ENCODE measurements at regions not wholly inside any gene's neighbourhood (a gene's known extent, or its start where the extent isn't known, plus 50 kb on each side); places are given as distances from the start of the nearest gene placed in this dataset.

DNA sequence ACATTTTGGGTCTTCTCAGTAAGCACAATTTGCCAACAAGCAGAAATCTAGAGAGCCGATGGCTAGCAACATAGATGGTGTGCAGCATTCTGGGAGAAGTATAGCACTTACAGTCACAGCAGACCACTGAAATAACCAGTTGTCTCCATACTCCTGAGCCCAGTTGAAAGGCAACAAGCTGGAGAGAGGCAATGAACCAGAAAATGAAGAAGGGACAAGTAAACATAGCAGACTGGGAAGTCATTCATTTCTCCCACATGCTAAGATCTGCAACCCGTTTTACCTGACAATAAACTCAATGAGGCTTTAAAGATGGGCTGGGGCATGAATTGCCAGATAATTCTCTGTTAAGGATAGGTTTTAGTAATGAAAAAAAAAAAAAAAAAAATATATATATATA lies 575.6 kb upstream of the GRAMD2B start:
- Mint-ChIP-seq H3K27ac (no peak overlapping the region), H3K4me1 (no peaks in the 10 kb centered on the region), H3K36me3 (no peaks in the 10 kb centered on the region), H3K4me3 (no peak overlapping the region), H3K27me3 (no peaks in the 10 kb centered on the region), H3K9me3 (peaks cover 14% of the 10 kb centered on the region)
- DNase-seq: no peak
- CTCF ChIA-PET: no interaction called here

DNA sequence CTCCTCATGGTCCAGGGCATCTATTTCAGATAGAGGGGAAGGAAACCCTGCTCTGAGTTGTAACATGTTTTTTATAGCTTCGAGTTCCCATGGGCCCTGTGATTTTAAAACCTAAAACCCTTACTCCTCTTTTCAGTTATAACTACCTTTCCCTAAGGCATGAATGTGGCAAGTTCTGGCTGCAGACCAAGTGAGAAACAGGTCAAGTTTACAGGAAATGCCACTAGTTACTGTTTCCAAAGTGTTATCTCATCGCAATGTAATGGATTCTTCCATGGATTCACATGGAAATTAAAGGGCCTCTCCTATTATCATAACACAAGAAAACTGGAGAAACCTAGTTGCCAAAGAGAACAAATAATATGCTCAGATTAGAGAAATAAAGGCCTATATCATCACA lies 574.5 kb upstream of the GRAMD2B start:
- H3K27ac Mint-ChIP-seq: no peak overlapping the region
- H3K9me3 Mint-ChIP-seq: peaks cover 10% of the 10 kb centered on the region
- H3K4me3 Mint-ChIP-seq: no peak overlapping the region
- H3K36me3 Mint-ChIP-seq: no peaks in the 10 kb centered on the region
- H3K27me3 Mint-ChIP-seq: no peaks in the 10 kb centered on the region
- CTCF ChIA-PET: no interaction called here
- DNase-seq: no peak
- H3K4me1 Mint-ChIP-seq: no peaks in the 10 kb centered on the region

DNA sequence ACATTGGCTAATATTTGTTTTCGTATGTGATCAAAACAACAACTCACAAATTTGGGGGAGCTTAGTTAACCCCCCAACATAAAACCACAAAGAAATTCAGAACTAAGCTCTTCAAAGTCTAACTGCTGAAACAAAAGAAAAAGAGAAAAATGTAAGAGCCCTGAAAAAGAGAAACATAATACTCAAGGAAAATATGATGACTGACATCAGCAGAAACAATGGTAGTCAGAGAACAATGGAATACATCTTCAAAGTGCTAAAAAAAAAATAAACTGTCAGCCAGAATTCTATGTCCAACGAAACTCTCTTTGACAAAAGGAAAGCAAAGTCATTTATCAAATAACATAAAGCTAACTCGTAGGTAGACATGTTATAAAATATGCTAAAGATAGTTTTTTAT lies 566.3 kb upstream of the GRAMD2B start:
- H3K9me3 Mint-ChIP-seq: peaks cover 10% of the 10 kb centered on the region
- no peak overlapping the region for H3K27ac Mint-ChIP-seq
- H3K4me1 Mint-ChIP-seq: no peaks in the 10 kb centered on the region
- H3K36me3 Mint-ChIP-seq: no peaks in the 10 kb centered on the region
- no peak for DNase-seq
- no peak overlapping the region for H3K4me3 Mint-ChIP-seq
- no peaks in the 10 kb centered on the region for H3K27me3 Mint-ChIP-seq
- CTCF ChIA-PET: interaction anchor here (0.6 kb wide), 1 partner anchor 1402 kb away, joined by 3 read pairs; no protein-coding TSS in a partner anchor

DNA sequence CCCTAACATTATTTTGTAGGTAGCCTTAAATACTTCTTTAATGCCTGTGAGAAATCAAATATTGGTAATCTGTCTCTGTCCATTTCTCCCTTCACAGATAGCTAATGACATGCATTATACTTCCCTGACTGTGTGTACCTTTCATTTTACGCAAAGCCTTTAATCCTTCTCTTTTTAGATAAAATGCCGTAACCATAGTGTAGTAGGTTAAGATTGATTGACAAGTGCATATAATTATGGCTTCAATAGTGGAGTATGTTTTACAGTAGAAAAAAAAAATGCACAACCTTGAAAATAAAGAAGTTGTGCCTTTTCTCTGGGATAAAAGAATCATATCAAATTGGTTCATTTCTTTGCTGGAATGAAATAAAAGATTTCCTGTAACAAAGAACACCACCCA lies 559.6 kb upstream of the GRAMD2B start:
- Mint-ChIP-seq H3K27ac (no peak overlapping the region), H3K9me3 (peaks cover 13% of the 10 kb centered on the region), H3K27me3 (no peaks in the 10 kb centered on the region), H3K36me3 (no peaks in the 10 kb centered on the region), H3K4me3 (no peak overlapping the region), H3K4me1 (no peaks in the 10 kb centered on the region)
- no peak for DNase-seq
- CTCF ChIA-PET: no interaction called here

DNA sequence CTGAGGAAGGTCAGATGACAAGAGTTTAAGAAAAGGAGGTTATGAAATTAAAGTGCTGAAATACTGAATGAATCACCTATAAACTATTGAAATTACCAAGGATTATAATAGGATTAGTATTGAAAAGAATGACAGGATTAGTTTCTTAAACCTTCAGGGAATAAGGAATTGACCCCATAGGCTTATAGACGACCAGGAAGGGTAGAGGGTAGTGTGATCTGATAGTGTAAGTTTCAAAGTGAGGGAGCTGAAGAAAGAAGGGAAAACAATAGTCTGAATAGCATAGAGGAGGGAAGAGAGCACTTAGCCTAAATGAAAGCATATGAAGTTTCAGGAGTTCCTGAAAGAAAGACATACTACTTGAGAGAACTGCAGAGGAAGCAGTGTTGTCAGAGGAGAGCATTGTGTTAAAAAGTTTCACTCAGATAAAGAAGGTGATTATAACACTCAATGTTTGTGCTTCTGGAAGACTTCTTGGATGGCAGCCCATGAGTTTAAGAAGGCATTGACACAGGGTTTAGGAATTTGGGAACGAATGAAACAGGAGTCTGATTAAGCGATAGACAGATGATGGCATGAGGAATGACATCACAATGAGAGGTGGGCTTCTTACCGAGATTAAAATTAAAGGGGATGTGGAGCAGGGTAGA lies 557.9 kb upstream of the GRAMD2B start:
- no peaks in the 10 kb centered on the region for H3K27me3 Mint-ChIP-seq
- no peaks in the 10 kb centered on the region for H3K36me3 Mint-ChIP-seq
- CTCF ChIA-PET: no interaction called here
- H3K27ac Mint-ChIP-seq: no peak overlapping the region
- DNase-seq: no peak
- H3K4me3 Mint-ChIP-seq: no peak overlapping the region
- H3K4me1 Mint-ChIP-seq: no peaks in the 10 kb centered on the region
- peaks cover 14% of the 10 kb centered on the region for H3K9me3 Mint-ChIP-seq

DNA sequence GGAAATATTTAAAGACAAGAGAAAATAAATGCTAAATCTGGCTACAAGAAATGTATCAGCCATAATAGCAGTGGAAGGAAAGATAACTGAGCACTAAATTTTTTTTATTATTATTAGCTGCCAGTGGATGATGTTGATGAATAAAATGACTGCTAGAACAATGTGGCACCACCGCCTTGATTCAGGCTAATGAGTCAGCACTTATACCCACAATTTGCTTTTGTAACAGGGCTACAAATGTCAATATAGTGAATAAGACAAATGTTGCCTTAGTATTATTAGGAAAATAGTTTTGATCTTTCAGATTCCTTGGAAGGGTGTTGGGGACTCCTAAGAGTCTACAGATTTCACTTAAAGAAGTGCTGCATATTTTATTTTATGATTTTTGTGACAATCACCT lies 555.2 kb upstream of the GRAMD2B start:
- Mint-ChIP-seq H3K4me1 (no peaks in the 10 kb centered on the region), H3K9me3 (peaks cover 6% of the 10 kb centered on the region), H3K36me3 (no peaks in the 10 kb centered on the region), H3K27me3 (no peaks in the 10 kb centered on the region), H3K4me3 (no peak overlapping the region), H3K27ac (no peak overlapping the region)
- DNase-seq: no peak
- CTCF ChIA-PET: no interaction called here

DNA sequence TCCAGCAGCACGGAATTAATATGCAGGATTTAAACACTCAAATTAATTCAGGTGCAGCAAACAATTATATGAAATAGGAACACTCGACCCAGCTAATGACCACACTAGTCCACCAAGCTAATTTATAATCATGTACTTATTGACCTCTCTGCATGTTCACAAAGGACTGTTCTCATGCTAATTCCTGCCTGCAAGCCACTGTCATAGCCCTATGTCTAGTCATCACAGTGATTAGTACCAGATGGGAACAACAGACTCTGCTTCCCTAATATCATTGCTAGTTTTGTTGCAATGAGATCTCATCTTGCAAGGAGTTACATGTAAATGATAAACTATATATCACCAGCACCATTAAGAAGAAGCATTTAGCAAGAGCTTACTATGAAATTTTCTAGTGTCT lies 553.0 kb upstream of the GRAMD2B start:
- Mint-ChIP-seq H3K27me3 (no peaks in the 10 kb centered on the region), H3K4me1 (no peaks in the 10 kb centered on the region), H3K9me3 (peaks cover 12% of the 10 kb centered on the region), H3K36me3 (no peaks in the 10 kb centered on the region), H3K27ac (no peak overlapping the region), H3K4me3 (no peak overlapping the region)
- no peak for DNase-seq
- CTCF ChIA-PET: no interaction called here

DNA sequence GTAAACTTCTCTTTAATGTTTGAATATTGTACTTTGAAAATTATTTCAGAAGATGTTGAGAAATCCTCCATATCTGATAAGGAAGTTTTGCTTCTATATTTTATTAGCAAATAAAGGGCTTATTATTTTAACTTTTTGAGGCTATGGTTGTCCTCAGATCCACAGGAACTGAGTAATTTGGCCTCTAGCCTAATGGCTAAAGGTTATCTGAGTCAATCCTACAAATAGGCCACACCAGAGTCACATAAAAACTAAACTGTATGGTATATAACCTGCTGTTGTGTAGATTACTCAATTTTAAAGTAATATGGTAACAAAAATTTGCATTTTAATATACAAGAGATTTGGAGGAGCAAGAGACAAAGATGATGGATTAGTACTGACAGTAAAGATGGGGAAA lies 549.2 kb upstream of the GRAMD2B start:
- Mint-ChIP-seq H3K9me3 (peaks cover 7% of the 10 kb centered on the region), H3K36me3 (no peaks in the 10 kb centered on the region), H3K4me3 (no peak overlapping the region), H3K4me1 (no peaks in the 10 kb centered on the region), H3K27ac (no peak overlapping the region), H3K27me3 (no peaks in the 10 kb centered on the region)
- CTCF ChIA-PET: no interaction called here
- no peak for DNase-seq

DNA sequence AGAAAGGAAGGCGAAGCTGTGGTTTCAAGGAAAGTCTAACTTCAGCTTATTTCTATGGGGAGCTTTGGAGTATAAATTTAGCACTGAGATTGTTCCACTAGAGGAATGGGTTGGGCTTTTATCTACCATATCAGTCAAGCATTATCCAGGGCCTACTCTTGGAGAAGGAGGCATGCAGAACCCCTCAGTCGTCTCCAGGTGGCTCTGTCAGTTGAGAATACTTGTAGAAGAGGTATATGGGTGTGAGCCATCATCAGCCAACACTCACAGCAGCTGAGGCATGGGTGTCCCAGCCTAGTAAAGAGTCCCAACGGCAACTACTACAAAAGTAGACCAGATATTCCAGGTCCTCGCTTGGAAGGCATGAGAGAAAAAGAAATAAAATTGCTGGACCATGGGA lies 548.5 kb upstream of the GRAMD2B start:
- H3K4me1 Mint-ChIP-seq: no peaks in the 10 kb centered on the region
- H3K4me3 Mint-ChIP-seq: no peak overlapping the region
- peaks cover 10% of the 10 kb centered on the region for H3K9me3 Mint-ChIP-seq
- no peak for DNase-seq
- CTCF ChIA-PET: no interaction called here
- no peaks in the 10 kb centered on the region for H3K36me3 Mint-ChIP-seq
- H3K27ac Mint-ChIP-seq: no peak overlapping the region
- H3K27me3 Mint-ChIP-seq: no peaks in the 10 kb centered on the region

DNA sequence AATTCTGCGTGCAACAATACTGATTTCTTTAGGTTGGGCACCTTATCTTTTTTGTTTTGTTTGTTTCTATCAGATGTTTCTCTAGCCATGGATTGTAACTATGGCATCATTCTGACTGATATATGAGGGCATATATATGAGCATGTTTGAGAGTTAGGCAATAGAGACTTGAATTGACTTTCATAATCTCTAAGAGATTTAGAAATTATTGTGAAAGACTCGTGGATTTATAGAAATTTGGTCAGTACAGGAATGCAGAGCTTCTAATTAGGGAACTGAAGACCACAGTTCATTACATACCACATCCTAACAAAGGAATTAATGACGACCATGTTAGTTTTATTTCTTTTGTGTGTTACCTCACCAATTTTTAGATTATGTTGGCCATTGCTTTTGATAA lies 546.0 kb upstream of the GRAMD2B start:
- no peaks in the 10 kb centered on the region for H3K27me3 Mint-ChIP-seq
- no peak overlapping the region for H3K4me3 Mint-ChIP-seq
- H3K27ac Mint-ChIP-seq: no peak overlapping the region
- CTCF ChIA-PET: no interaction called here
- H3K9me3 Mint-ChIP-seq: peaks cover 10% of the 10 kb centered on the region
- H3K36me3 Mint-ChIP-seq: no peaks in the 10 kb centered on the region
- DNase-seq: no peak
- H3K4me1 Mint-ChIP-seq: no peaks in the 10 kb centered on the region

DNA sequence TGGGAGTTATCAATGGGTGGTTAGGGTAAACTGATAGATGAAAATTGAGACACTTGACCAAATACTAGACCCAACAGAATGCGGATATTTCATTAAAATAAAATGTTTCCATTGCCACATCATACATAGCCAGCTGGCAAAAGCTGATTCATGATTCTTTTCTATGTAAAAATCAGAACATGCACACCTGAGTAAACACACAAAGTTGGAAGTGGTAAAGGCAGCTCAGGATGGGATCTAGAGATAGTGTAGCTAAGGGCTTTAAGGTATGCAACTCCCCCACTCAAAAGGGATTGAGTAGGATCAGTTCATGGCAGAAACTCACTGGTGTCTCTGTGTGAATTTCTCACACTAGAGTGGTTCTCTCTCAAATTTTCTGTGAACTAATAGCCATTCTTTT lies 541.1 kb upstream of the GRAMD2B start:
- H3K36me3 Mint-ChIP-seq: no peaks in the 10 kb centered on the region
- CTCF ChIA-PET: no interaction called here
- no peaks in the 10 kb centered on the region for H3K4me1 Mint-ChIP-seq

DNA sequence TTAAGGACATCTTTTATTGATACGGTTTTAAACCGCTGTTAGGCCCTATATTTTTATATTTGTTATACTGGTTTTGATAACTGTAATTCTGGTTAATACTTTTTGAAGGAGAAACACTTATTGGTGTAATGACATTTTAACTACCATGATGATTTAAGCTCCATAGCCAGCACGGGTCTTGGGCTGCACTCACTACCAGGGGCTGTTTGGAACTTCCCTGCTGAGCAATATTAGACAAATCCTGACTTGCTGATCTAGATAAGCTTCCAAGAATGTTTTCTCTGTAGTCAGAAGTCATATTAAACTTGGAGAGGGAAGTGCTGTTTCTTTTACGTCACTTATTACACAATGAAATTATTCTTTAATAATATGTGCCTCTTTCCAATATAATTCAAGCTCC lies 540.0 kb upstream of the GRAMD2B start:
- CTCF ChIA-PET: no interaction called here
- peaks cover 4% of the 10 kb centered on the region for H3K9me3 Mint-ChIP-seq
- H3K36me3 Mint-ChIP-seq: no peaks in the 10 kb centered on the region
- no peak overlapping the region for H3K4me3 Mint-ChIP-seq
- no peak for DNase-seq
- H3K4me1 Mint-ChIP-seq: no peaks in the 10 kb centered on the region
- H3K27ac Mint-ChIP-seq: no peak overlapping the region
- H3K27me3 Mint-ChIP-seq: no peaks in the 10 kb centered on the region

More for the DNA sequence above, 541.1 kb upstream of the GRAMD2B start:
- no peaks in the 10 kb centered on the region for H3K27me3 Mint-ChIP-seq
- H3K9me3 Mint-ChIP-seq: peaks cover 6% of the 10 kb centered on the region
- H3K27ac Mint-ChIP-seq: no peak overlapping the region
- DNase-seq: no peak
- H3K4me3 Mint-ChIP-seq: no peak overlapping the region

DNA sequence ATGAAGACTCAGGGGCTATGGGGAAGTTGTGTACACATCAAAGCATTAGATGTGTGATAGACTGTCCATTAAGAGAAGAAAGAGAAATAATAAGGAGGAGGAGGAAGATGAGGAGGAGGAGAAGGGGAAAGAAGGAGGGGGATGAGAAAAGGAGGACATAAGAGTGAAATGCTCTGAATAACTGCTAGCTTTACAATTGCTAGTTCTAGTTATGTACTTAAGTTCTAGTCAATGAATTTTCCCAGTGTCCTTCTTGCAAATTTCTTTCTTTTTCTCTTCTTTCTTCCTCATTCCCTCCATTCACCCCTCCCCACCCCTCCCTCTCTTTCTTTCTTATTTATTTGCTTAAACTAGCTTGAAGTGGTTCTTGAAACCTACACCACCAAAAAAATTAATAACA lies 534.9 kb upstream of the GRAMD2B start:
- CTCF ChIA-PET: no interaction called here
- no peak for DNase-seq
- Mint-ChIP-seq H3K27ac (no peak overlapping the region), H3K9me3 (peaks cover 7% of the 10 kb centered on the region), H3K4me3 (no peak overlapping the region), H3K27me3 (no peaks in the 10 kb centered on the region), H3K36me3 (no peaks in the 10 kb centered on the region), H3K4me1 (no peaks in the 10 kb centered on the region)

DNA sequence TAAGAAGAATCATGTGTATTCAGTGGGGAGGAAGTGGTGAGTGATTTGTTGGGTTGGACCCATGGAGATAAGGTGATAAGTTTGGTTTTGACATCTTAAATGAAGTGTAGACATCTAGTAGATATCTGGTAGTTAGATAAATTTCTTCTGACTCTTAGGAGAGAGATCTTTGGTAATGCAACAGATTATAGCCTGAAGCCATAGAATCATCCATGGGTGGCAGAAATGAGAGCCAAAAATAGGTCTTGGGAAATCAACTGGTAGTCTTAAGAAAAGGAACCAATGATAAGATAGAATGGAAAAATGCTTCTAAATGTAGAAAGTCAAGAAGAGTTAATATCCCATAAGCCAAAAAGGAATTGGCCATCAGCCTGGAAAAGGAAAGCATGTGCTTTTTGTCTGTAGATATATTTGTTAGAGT lies 532.7 kb upstream of the GRAMD2B start:
- H3K4me1 Mint-ChIP-seq: no peaks in the 10 kb centered on the region
- CTCF ChIA-PET: no interaction called here
- no peaks in the 10 kb centered on the region for H3K27me3 Mint-ChIP-seq
- no peak overlapping the region for H3K27ac Mint-ChIP-seq
- H3K4me3 Mint-ChIP-seq: no peak overlapping the region
- DNase-seq: no peak
- no peaks in the 10 kb centered on the region for H3K36me3 Mint-ChIP-seq
- H3K9me3 Mint-ChIP-seq: peaks cover 7% of the 10 kb centered on the region

DNA sequence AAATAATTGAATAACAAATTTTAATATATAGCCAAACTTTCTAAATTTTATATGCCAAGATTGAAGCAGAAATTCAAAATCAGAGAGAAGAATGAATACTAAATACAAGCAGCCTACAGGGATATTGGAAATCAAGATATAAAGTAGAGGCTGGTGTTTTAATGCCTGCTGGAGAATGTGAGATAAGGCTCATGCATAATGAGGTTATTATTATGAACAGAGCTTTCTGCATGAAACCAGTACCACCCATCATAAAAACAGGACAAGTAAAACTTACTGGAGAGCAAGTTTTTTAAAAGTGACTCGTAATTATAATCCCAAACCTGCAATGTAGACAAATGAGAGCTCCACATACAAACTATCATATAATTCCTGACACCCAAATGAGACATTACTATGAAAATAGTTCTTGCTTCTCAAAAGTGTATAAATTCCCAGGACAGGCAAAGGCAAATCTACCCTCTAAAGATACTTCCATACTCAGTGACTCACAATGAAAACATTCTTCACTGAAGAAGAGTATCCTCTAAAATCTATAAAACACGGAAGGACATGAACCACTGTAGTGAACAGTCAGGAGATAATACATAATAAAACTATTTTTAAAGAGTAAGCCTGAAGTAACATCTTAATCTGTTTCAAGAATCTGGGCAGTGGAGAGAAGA lies 532.0 kb upstream of the GRAMD2B start:
- Mint-ChIP-seq H3K4me3 (no peak overlapping the region), H3K27ac (no peak overlapping the region), H3K27me3 (no peaks in the 10 kb centered on the region), H3K9me3 (peaks cover 7% of the 10 kb centered on the region), H3K36me3 (no peaks in the 10 kb centered on the region), H3K4me1 (no peaks in the 10 kb centered on the region)
- CTCF ChIA-PET: no interaction called here
- DNase-seq: no peak
